H9 (cell line): ENCODE measurements at regions not wholly inside any gene's neighbourhood (a gene's known extent, or its start where the extent isn't known, plus 50 kb on each side); places are given as distances from the start of the nearest gene placed in this dataset.

ENCODE experiments used
- DNase-seq: peaks from one replicate; pipeline ENCODE4 v3.0.0-alpha.2; 2017
- H2AFZ ChIP-seq: one replicate; pipeline ENCODE4 v1.6.1; 2013; ENCODE audit warnings: mild to moderate bottlenecking, low read length, control low read depth, moderate library complexity
- H2AK5ac ChIP-seq: 2 replicates; pipeline ENCODE4 v1.6.1; 2013; ENCODE audit warnings: low read length, control low read depth, mixed read lengths; ENCODE audit not compliant: insufficient read length
- H2BK120ac ChIP-seq: one replicate; pipeline ENCODE4 v1.6.1; 2013; ENCODE audit warnings: low read depth, mild to moderate bottlenecking, low read length, control low read depth, inconsistent platforms; ENCODE audit not compliant: poor library complexity, severe bottlenecking
- H2BK12ac ChIP-seq: 2 replicates; pipeline ENCODE4 v1.6.1; 2013; ENCODE audit warnings: low read length, control low read depth, mixed read lengths, low read depth; ENCODE audit not compliant: insufficient read length
- H2BK15ac ChIP-seq: 2 replicates; pipeline ENCODE4 v1.6.1; 2013; ENCODE audit warnings: low read depth, low read length, control low read depth
- H2BK20ac ChIP-seq: one replicate; pipeline ENCODE4 v1.6.1; 2013; ENCODE audit warnings: low read depth, mild to moderate bottlenecking, low read length, control low read depth, inconsistent platforms; ENCODE audit not compliant: poor library complexity, severe bottlenecking
- H2BK5ac ChIP-seq: 2 replicates; pipeline ENCODE4 v1.6.1; 2013; ENCODE audit warnings: low read length, control low read depth, mixed read lengths; ENCODE audit not compliant: insufficient read length
- H3K14ac ChIP-seq: 2 replicates; pipeline ENCODE4 v1.6.1; 2013; ENCODE audit warnings: low read length, control low read depth; ENCODE audit not compliant: insufficient read depth
- H3K18ac ChIP-seq: 2 replicates; pipeline ENCODE4 v1.6.1; 2013; ENCODE audit warnings: low read depth, mild to moderate bottlenecking, mixed read lengths, low read length, control low read depth; ENCODE audit not compliant: insufficient read length
- H3K23ac ChIP-seq: 2 replicates; pipeline ENCODE4 v1.6.1; 2013; ENCODE audit warnings: low read length, control low read depth, mixed read lengths, low read depth; ENCODE audit not compliant: insufficient read length
- H3K23me2 ChIP-seq: 2 replicates; pipeline ENCODE4 v1.6.1; 2013; ENCODE audit warnings: low read depth, mild to moderate bottlenecking, mixed read lengths, low read length, control low read depth; ENCODE audit not compliant: insufficient read length, poor library complexity, severe bottlenecking
- H3K27ac ChIP-seq: 2 replicates; pipeline ENCODE4 v1.5.1; 2013; ENCODE audit warnings: low read length, control low read depth, mixed read lengths, low read depth; ENCODE audit not compliant: insufficient read length
- H3K27me3 ChIP-seq: 2 replicates; pipeline ENCODE4 v1.6.1; 2013; ENCODE audit warnings: low read length, control low read depth, inconsistent platforms; ENCODE audit not compliant: insufficient read depth
- H3K4ac ChIP-seq: 2 replicates; pipeline ENCODE4 v1.6.1; 2013; ENCODE audit warnings: low read depth, mild to moderate bottlenecking, control low read depth, inconsistent platforms, low read length, moderate library complexity
- H3K4me1 ChIP-seq: 2 replicates; pipeline ENCODE4 v1.6.1; 2013; ENCODE audit warnings: low read length, control low read depth, inconsistent platforms; ENCODE audit not compliant: insufficient read depth
- H3K4me2 ChIP-seq: 2 replicates; pipeline ENCODE4 v1.6.1; 2013; ENCODE audit warnings: low read length, control low read depth, mixed read lengths; ENCODE audit not compliant: insufficient read length, insufficient read depth
- H3K56ac ChIP-seq: 2 replicates; pipeline ENCODE4 v1.6.1; 2013; ENCODE audit warnings: low read depth, mild to moderate bottlenecking, mixed read lengths, low read length, control low read depth; ENCODE audit not compliant: insufficient read length
- H3K79me1 ChIP-seq: 2 replicates; pipeline ENCODE4 v1.6.1; 2013; ENCODE audit warnings: low read depth, mild to moderate bottlenecking, moderate library complexity, low read length, control low read depth, inconsistent platforms; ENCODE audit not compliant: insufficient read depth, poor library complexity, severe bottlenecking
- H3K79me2 ChIP-seq: 2 replicates; pipeline ENCODE4 v1.6.1; 2013; ENCODE audit warnings: low read length, control low read depth, inconsistent platforms; ENCODE audit not compliant: insufficient read depth
- H3K9ac ChIP-seq: 2 replicates; pipeline ENCODE4 v1.6.1; 2013; ENCODE audit warnings: low read length, control low read depth, mixed read lengths; ENCODE audit not compliant: insufficient read length; ENCODE audit errors: extremely low read depth
- H3K9me3 ChIP-seq: one replicate; pipeline ENCODE4 v1.6.1; 2013; ENCODE audit warnings: low read depth, low read length, inconsistent platforms; ENCODE audit not compliant: control insufficient read depth
- H3T11ph ChIP-seq: one replicate; pipeline ENCODE4 v1.6.1; 2013; ENCODE audit warnings: mild to moderate bottlenecking, low read length, control low read depth, inconsistent platforms
- H4K20me1 ChIP-seq: one replicate; pipeline ENCODE4 v1.6.1; 2013; ENCODE audit not compliant: control insufficient read depth, insufficient read length, insufficient read depth
- H4K5ac ChIP-seq: 2 replicates; pipeline ENCODE4 v1.6.1; 2013; ENCODE audit warnings: low read depth, mild to moderate bottlenecking, mixed read lengths, low read length, control low read depth; ENCODE audit not compliant: insufficient read length
- H4K8ac ChIP-seq: replicated peaks from 2 replicates; pipeline ENCODE4 v1.6.1; 2013; ENCODE audit warnings: low read length, control low read depth, mixed read lengths, low read depth; ENCODE audit not compliant: insufficient read length
- H4K91ac ChIP-seq: 2 replicates; pipeline ENCODE4 v1.6.1; 2013; ENCODE audit warnings: low read depth, mild to moderate bottlenecking, moderate library complexity, mixed read lengths, low read length, control low read depth; ENCODE audit not compliant: insufficient read length
- H3K27ac Mint-ChIP-seq, 3 experiments: 2 replicates in 2 of 3; 3 replicates in 1 of 3; pipeline ENCODE4 v1.8.0; 2020 to 2021; ENCODE audit warnings: mixed read lengths in 3 of 3, mild to moderate bottlenecking in 1 of 3, moderate library complexity in 1 of 3
- H3K27me3 Mint-ChIP-seq: 2 replicates; pipeline ENCODE4 v1.8.0; 2021; ENCODE audit warnings: low read depth, mild to moderate bottlenecking, moderate library complexity, mixed read lengths
- H3K36me3 Mint-ChIP-seq, 3 experiments: 2 replicates in 2 of 3; 3 replicates in 1 of 3; pipeline ENCODE4 v1.8.0; 2020 to 2021; ENCODE audit warnings: low read depth in 3 of 3, mixed read lengths in 3 of 3; ENCODE audit not compliant: insufficient read depth in 1 of 3
- H3K4me1 Mint-ChIP-seq, 2 experiments: 2 replicates each; pipeline ENCODE4 v1.8.0; 2020; ENCODE audit warnings: mixed read lengths in 2 of 2
- H3K4me3 Mint-ChIP-seq, 2 experiments: 2 replicates in 1 of 2; 3 replicates in 1 of 2; pipeline ENCODE4 v1.8.0; 2020 to 2021; ENCODE audit warnings: mild to moderate bottlenecking in 2 of 2, mixed read lengths in 2 of 2, moderate library complexity in 1 of 2
- H3K9me3 Mint-ChIP-seq, 2 experiments: 2 replicates in 1 of 2; 3 replicates in 1 of 2; pipeline ENCODE4 v1.8.0; 2020; ENCODE audit warnings: mild to moderate bottlenecking in 2 of 2, mixed read lengths in 2 of 2, moderate library complexity in 1 of 2
- CTCF ChIP-seq: fragments of 200-600 bp; sonication (generic); conservative IDR thresholded peaks from 3 replicates; pipeline ENCODE4 v1.8.0; 2021; ENCODE audit warnings: antibody characterized with exemption, mild to moderate bottlenecking
- WGBS: extraction: QIAGEN DNeasy Blood & Tissue Kit; methylation state at CpG from one replicate; pipeline ENCODE4 v1.1.7; 2013; ENCODE audit warnings: missing lambda C conversion rate, low lambda C conversion rate, mixed read lengths; ENCODE audit not compliant: insufficient read length; ENCODE audit errors: extremely low coverage; 5-methylcytosine and 5-hydroxymethylcytosine counted together

DNA sequence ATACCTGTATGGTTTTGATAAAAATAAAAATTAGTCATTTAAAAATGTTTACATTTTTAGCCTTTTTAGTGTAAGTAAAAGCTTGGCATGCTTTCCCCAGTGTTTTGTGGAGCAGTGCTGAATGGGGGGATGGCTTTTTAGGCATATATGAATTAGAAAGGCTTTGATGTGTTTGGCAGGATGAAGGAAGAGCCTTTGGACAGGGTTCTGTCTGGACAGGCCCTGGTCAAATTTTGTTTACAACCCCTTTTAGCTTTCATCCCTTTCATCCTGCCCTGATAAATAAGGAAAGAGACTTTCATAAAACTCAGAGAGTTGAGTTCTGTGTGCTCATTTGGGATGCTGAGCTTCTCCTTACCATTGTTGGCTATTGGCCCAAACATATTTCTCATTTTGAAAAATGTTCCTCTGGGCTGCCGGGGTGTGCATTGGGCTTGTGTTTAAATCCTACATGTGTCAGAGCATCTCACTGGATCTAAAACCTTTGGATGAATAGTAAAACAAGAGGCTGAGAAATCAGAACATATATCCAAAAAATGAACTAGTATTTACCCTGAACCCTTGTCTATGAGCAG is 68.1 kb upstream of the PHYHIPL start:
- Histone ChIP-seq H3K4me1 (no peaks in the 10 kb centered on the region), H2BK120ac (no peak overlapping the region), H4K91ac (no peak overlapping the region), H2AFZ (no peak overlapping the region), H2AK5ac (no peak overlapping the region), H4K8ac (no peak overlapping the region), H3K27me3 (no peaks in the 10 kb centered on the region), H3K9me3 (no peaks in the 10 kb centered on the region), H4K20me1 (no peaks in the 10 kb centered on the region), H3K4ac (no peak overlapping the region), H3K4me2 (no peak overlapping the region), H3T11ph (no peak overlapping the region), H4K5ac (no peak overlapping the region), H2BK5ac (no peak overlapping the region), H3K14ac (no peak overlapping the region), H2BK15ac (no peak overlapping the region), H2BK12ac (no peak overlapping the region), H3K27ac (no peak overlapping the region), H3K79me1 (no peaks in the 10 kb centered on the region), H3K56ac (no peak overlapping the region), H3K23ac (no peak overlapping the region), H3K9ac (no peak overlapping the region), H3K23me2 (no peaks in the 10 kb centered on the region), H3K18ac (no peak overlapping the region), H2BK20ac (no peak overlapping the region), H3K79me2 (no peaks in the 10 kb centered on the region)
- TF ChIP-seq CTCF: no peak
- Mint-ChIP-seq H3K36me3 (no peaks in the 10 kb centered on the region), H3K27ac (no peak overlapping the region), H3K9me3 (no peaks in the 10 kb centered on the region), H3K27me3 (peaks cover 12% of the 10 kb centered on the region), H3K4me3 (no peak overlapping the region), H3K4me1 (peaks cover 7 to 10% of the 10 kb centered on the region in 2 experiments)
- no peak for DNase-seq
- no CpG with 5 or more reads among the region's 1 CpG for WGBS
